Stimulated activated CD8-positive, alpha-beta memory T cell treated with anti-CD3 and anti-CD28 coated beads, Interleukin-7, amount 100 ng/mL, for 24 hours (primary cell): ENCODE measurements at regions not wholly inside any gene's neighbourhood (a gene's known extent, or its start where the extent isn't known, plus 50 kb on each side); places are given as distances from the start of the nearest gene placed in this dataset.
"Not testable (repeated sequence)": the region's sequence is repeated elsewhere in the genome, so short reads cannot be mapped to it uniquely, and the experiment has no call there.

Experiments used
- DNase-seq: peaks from one replicate; pipeline ENCODE4 v3.0.0-alpha.2; 2020; ENCODE audit warnings: low read depth

DNA sequence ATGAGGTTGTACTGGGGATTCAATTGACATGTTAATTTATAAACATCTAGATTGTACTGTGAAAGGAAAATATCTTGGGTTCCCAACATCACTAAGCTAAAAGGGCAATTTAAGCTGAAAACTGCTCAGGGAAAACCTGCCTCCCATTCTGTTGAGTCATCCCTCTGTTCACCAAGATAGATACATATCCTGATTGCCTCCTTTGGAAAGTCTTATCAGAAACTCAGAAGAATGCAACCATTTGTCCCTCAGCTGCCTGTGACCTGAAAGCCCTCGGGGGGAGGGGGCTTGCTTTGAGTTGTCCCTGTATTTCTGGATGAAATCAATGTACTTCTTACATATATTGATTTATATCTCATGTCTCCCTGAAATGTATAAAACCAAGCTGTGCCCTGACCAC is 187.0 kb upstream of the ETV3 start:
- DNase-seq, result no peak

GRCh38 chr1:157321972-157322371 is 183.8 kb upstream of the ETV3 start:
- DNase-seq, result not testable (repeated sequence)

DNA sequence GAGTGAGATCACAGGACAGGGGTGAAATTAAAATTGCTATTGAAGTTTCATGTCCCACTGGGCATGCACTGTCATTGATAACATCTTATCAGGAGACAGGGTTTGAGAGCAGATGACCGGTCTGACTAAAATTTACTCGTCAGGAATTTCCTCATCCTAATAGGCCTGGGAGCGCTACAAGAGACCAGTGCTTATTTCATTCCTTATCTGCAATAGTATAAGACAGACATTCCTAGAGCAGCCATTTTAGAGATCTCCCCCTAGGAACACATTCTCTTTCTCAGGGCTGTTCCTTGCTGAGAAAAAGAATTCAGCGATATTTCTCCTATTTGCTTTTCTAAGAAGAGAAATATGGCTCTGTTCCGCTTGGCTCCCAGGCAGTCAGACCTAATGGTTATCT is 181.4 kb upstream of the ETV3 start:
- no peak for DNase-seq

- DNase-seq, result not testable (repeated sequence)
Observed at GRCh38 chr1:157317229-157317628, 179.0 kb upstream of the ETV3 start.

GRCh38 chr1:157315544-157315943 is 177.3 kb upstream of the ETV3 start:
- no peak for DNase-seq

GRCh38 chr1:157314408-157314807 is 176.2 kb upstream of the ETV3 start:
- no peak for DNase-seq

- no peak for DNase-seq
Observed at GRCh38 chr1:157313240-157313807, 175.1 kb upstream of the ETV3 start.

DNA sequence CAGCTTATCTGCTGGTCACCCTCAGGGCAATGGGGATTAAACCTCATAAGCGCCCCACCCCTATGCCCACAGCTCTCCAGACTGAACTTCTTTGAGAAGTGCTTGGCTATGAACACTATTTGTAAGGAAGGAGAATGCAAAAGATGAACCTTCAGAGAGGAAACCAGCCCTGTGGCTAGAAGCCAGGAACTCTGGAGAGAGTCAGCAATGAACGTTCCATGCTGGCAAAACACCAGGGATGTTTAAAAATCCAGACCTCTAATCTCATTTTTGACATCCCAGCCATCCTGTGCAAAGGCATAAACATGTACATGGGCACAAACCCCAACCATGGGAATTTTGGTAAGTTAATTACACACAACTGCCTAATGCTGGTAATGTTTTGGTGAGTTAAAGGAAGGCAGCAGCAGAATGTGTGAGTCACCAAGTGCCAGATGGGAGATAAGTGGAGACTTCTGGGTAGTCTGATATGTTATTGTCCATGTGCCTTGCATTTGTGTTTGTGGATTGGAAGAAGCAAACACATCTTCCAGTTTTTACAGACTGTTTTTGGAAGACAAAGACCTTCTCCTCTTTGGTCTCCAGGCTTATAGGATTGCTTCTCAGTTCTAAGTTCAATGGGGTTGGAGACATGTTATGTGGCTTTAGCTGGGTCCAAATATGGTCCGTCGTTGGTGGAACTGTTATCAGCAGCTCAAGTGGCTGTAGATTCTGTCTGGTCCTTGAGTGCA is 174.1 kb upstream of the ETV3 start:
- no peak for DNase-seq

DNA sequence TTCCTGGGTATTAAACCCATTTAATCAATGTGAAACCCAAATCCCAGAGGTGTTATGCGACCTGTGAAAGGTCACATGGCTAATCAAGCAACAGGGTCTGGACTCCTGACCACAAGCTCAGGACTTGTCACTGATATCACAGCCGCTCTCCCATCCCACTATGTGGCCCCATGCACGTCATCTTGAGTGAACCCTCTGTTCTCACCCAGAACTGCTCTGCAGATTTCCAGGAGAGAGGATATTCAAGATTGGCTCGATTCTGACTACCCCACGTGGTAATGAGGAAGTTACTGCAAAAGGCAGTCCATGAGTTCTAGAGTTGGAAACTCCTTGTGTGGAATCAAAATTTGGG is 173.5 kb upstream of the ETV3 start:
- no peak for DNase-seq

DNA sequence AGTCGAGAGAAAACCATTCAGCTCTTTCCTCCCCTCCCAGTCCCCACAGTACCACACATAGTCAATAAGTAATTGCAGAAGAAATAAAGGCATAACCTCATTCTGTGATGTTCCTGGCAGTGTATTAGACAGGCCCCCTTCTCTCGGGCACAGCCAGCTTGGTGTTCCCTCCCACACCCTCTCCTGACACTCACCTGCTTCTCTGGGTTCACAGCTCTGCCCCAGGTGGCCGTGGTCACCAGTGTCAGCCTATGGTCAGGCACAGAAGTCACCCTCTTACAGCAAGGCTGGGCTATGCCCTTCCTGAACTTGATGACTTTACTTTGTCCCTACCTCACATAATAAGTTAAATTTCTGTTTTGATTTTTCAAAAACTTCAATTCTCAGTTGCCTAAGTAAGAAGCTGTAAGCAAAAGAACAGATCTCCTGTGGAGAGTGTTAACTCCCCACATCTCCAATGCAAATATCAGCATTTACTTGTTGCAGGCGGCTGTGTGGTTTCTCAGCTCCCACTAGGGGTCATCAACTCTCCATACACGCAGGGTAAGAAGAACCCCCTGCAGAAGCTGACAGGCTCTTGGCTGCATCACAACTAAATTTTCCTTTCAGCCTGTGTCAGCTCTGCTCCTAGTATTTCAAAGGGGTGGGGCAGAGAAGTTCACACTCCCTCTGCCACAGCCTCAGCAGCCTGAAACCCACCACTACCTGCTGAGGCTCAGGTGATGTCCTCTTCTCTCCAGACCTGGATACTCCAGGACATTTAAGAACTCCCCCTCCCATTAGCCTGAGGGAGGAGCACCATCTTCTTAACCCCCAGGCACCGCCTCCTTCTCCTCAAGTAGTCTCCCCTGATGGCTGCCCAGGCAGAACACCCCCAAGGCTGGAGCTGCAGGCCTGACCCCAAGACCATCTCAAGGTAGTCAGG is 172.9 kb upstream of the ETV3 start:
- DNase-seq, result not testable (repeated sequence)

DNA sequence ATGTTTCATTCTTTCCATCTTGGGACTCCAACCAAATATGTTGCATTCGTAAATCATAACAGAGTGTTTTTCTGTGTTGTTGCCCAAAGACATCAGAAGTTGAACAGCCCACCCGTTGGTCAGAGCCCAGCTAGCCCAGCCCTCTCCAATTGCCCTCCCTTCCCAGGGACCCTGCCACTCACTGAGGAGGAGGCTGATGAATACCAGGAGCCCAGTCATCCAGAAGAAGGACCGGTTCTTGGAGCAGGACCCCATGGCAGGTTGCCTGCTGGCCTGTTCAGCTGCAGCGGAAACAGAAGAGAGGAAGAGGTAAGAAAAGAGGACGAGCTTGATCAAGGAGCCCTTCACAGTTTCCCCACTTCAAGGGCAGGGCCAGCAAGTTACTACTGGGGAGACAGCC is 172.2 kb upstream of the ETV3 start:
- no peak for DNase-seq

GRCh38 chr1:157307491-157307890 is 169.3 kb upstream of the ETV3 start:
- no peak for DNase-seq

- no peak for DNase-seq
Observed at GRCh38 chr1:157306896-157307295, 168.7 kb upstream of the ETV3 start.

DNA sequence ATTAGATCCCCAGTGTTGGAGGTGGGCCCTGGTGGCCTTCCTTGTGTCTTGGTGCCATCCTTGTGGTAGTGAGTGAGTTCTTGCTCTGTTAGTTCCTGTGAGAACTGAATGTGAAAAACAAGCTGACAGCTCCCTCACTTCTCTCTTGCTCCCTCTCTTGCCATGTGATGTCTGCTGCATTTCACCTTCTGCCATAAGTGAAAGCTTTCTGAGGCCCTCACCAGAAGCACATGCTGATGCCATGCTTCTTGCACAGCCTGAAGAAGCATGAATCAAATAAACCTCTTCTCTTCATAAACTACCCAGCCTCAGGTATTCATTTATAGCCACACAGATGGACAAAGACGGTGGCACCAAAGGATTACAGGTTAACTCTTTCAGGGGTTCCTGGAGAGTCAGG is 166.1 kb upstream of the ETV3 start:
- DNase-seq, result no peak

GRCh38 chr1:157302724-157303123 is 164.5 kb upstream of the ETV3 start:
- DNase-seq, result no peak

- no peak for DNase-seq
Observed at GRCh38 chr1:157302199-157302497, 164.0 kb upstream of the ETV3 start.

DNA sequence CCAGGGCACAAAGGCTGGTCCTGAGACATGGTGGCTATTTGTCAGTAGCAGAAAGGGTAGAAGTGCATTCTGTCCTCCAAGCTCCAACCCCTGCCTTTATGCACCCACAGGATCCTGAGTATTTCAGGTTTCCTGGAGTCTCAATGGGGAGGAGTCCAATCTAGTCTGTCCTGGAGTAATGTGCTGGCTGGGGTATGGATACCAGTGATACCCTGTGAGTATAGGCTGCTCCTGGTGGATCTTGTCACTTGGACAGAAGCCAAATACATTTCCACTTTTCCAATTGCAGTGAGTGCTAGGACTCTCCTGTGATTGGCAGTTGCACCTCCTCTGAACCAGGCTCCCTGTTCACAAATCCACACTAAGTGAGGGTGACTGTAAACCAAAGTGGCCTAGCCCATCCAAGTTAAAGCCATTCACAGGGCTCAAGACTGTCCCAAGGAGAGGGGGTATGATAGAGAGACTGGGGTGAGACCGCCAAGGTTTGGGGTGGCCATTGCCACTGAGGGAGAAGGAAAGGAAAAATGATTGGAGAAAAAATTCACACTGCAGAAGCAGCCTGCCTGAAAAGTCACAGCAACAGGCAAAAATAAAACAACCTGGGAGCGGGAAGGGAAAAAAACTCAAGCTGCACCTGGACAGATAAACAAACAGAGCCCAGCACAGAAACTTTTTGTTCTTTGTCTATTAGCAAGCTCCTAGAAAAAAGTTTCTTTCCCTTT is 163.4 kb upstream of the ETV3 start:
- DNase-seq, result no peak

DNA sequence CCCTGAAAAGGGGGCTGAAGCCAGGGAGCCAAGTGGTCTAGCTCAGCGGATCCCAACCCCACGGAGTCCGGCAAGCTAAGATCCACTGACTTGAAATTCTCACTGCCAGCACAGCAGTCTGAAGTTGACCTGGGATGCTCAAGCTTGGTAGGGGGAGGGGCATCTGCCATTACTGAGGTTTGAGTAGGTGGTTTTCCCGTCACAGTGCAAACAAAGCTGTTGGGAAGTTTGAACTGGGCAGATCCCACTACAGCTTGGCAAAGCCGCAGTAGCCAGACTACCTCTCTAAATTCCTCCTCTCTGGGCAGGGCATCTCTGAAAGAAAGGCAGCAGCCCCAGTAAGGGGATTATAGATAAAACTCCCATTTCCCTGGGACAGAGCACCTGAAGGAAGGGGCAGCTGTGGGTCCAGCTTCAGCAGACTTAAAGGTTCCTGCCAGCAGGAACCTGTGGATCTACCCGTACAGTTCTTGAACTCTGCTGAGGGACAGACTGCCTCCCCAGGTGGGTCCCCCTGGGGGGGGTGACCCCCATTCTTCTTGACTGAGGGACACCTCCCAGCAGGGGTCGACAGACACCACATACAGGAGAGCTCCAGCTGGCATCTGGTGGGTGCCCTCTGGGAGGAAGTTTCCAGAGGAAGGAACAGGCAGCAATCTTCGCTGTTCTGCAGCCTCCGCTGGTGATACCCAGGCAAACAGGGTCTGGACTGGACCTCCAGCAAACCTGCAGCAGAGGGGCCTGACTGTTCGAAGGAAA is 156.4 kb upstream of the ETV3 start:
- not testable (repeated sequence) for DNase-seq

DNA sequence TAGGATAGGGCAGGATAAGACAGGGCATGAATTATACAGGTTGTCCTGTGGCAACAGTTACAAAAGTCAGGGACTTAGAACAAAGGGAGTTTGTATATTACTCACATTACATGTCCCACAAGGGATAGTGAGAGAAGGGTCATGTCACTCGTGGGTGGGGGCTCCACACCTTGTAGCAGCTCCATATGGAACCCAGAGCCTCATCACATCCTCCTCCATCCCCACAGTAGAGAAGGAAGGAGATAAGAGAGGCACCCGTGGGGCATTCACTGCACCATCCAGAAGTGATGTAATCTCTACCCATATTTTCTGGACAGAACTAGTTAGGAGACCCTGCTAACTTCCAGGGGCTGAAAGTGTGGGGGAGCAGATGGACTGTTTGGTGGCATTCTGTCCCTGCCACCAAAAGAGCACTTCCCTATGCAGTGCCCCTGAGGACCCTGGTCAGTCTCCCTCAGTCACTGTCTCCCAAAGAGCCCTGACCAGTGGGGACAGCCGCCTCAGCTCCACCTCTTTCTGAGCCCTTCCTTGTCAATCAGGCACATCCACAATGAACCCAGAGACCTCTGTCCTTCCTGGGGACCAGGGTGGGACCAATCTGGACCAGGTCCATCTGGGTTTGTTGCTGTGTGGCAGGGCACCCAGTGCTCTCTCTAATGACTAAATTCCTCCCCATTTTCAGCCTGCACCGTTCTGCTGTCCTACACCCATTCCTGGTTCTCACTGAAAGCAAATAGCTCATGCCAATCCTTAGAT is 154.8 kb upstream of the ETV3 start:
- no peak for DNase-seq

DNA sequence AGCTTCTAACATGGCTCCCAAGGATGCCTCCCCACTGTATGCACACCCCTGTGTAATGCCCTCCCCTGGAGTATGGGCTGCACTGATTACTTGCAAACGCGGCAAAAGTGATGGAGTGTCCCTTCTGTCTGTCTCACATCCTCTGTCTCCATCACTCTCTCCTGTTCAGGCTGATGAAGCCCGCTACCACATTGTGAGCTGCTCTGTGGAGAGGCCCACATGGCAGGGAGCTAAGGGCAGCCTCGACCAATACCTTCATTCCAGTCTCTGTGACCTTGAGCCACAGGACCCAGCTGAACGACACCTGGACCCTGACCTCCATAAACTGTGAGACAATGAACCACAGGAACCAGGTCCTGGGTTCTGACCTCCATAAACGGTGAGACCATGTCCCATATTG is 154.1 kb upstream of the ETV3 start:
- DNase-seq, result no peak

GRCh38 chr1:157291083-157291482 is 152.9 kb upstream of the ETV3 start:
- DNase-seq, result no peak
